Calu3 (cell line): ENCODE measurements at regions not wholly inside any gene's neighbourhood (a gene's known extent, or its start where the extent isn't known, plus 50 kb on each side); places are given as distances from the start of the nearest gene placed in this dataset.
"Not testable (repeated sequence)": the region's sequence is repeated elsewhere in the genome, so short reads cannot be mapped to it uniquely, and the experiment has no call there.

Experiments used
- BruUV-seq: library from RNA; stranded (reverse); fragments of 400-500 nt; replicated peaks from 2 replicates; lab custom pipeline; 2021; lab: Mats Ljungman, UMichigan
- CTCF ChIA-PET: fragments of 300-600 bp; sonication (Branson Sonifier 250); formaldehyde crosslinking; loops from one replicate; lab custom pipeline; 2022; ENCODE audit warnings: antibody characterized with exemption; lab: Charles Lee
- DNase-seq: peaks from one replicate; pipeline ENCODE4 v3.0.0; 2022
- H3K27ac Mint-ChIP-seq: one replicate; pipeline ENCODE4 v1.8.0; 2022; ENCODE audit warnings: mixed read lengths; ENCODE audit not compliant: unreplicated experiment
- H3K27me3 Mint-ChIP-seq: one replicate; pipeline ENCODE4 v1.8.0; 2022; ENCODE audit warnings: mixed read lengths; ENCODE audit not compliant: unreplicated experiment
- H3K36me3 Mint-ChIP-seq: one replicate; pipeline ENCODE4 v1.8.0; 2022; ENCODE audit warnings: mild to moderate bottlenecking, moderate library complexity, mixed read lengths; ENCODE audit not compliant: insufficient read depth, unreplicated experiment
- H3K4me1 Mint-ChIP-seq: one replicate; pipeline ENCODE4 v1.8.0; 2022; ENCODE audit warnings: mild to moderate bottlenecking, low read depth, mixed read lengths; ENCODE audit not compliant: unreplicated experiment
- H3K4me3 Mint-ChIP-seq: one replicate; pipeline ENCODE4 v1.8.0; 2022; ENCODE audit warnings: mild to moderate bottlenecking, low read depth, moderate library complexity, mixed read lengths; ENCODE audit not compliant: unreplicated experiment
- H3K9me3 Mint-ChIP-seq: one replicate; pipeline ENCODE4 v1.8.0; 2022; ENCODE audit warnings: low read depth, mixed read lengths; ENCODE audit not compliant: unreplicated experiment
- intact Hi-C: fragments of 100-400 bp; cut with micrococcal nuclease; formaldehyde crosslinking; loops from one replicate; pipeline ENCODE4 v1.10.0; 2022; ENCODE audit not compliant: unreplicated experiment
- TF ChIP-seq, protein P1 (sequence below): fragments of 200-600 bp; IDR thresholded peaks from one replicate; pipeline ENCODE4 v1.8.0; 2022; ENCODE audit warnings: antibody characterized with exemption; ENCODE audit not compliant: unreplicated experiment

DNA sequence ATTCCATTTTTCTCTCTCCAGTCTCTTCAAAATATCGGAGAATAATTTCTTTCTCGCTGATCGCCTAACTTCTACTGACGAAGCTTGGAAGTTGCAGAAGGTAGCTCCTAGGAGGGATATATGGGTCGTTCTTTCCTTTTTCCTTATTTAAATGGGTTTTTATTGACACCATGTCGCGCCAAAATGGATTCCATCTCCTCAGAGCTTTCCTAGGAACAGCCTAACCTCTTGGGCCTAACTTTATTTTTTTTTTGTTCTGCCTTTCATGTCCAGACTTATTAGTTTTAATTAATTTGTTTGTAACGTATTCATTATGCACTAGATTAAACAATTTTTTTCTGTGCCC, 92.0 kb upstream of the XIST start:
- DNase-seq = no peak
- CTCF ChIA-PET = no interaction called here
- intact Hi-C loops = no loop called here
- H3K9me3 Mint-ChIP-seq = no peaks in the 10 kb centered on the region
- H3K27me3 Mint-ChIP-seq = no peaks in the 10 kb centered on the region
- no TSS peak for BruUV-seq
- peak overlapping the region; percentile 69 for H3K4me3 Mint-ChIP-seq
- peaks cover 36% of the 10 kb centered on the region for H3K36me3 Mint-ChIP-seq
- peak overlapping the region; percentile 88 for H3K27ac Mint-ChIP-seq
- H3K4me1 Mint-ChIP-seq = no peaks in the 10 kb centered on the region
- TF ChIP-seq, protein P1, sequence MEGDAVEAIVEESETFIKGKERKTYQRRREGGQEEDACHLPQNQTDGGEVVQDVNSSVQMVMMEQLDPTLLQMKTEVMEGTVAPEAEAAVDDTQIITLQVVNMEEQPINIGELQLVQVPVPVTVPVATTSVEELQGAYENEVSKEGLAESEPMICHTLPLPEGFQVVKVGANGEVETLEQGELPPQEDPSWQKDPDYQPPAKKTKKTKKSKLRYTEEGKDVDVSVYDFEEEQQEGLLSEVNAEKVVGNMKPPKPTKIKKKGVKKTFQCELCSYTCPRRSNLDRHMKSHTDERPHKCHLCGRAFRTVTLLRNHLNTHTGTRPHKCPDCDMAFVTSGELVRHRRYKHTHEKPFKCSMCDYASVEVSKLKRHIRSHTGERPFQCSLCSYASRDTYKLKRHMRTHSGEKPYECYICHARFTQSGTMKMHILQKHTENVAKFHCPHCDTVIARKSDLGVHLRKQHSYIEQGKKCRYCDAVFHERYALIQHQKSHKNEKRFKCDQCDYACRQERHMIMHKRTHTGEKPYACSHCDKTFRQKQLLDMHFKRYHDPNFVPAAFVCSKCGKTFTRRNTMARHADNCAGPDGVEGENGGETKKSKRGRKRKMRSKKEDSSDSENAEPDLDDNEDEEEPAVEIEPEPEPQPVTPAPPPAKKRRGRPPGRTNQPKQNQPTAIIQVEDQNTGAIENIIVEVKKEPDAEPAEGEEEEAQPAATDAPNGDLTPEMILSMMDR = no peak

DNA sequence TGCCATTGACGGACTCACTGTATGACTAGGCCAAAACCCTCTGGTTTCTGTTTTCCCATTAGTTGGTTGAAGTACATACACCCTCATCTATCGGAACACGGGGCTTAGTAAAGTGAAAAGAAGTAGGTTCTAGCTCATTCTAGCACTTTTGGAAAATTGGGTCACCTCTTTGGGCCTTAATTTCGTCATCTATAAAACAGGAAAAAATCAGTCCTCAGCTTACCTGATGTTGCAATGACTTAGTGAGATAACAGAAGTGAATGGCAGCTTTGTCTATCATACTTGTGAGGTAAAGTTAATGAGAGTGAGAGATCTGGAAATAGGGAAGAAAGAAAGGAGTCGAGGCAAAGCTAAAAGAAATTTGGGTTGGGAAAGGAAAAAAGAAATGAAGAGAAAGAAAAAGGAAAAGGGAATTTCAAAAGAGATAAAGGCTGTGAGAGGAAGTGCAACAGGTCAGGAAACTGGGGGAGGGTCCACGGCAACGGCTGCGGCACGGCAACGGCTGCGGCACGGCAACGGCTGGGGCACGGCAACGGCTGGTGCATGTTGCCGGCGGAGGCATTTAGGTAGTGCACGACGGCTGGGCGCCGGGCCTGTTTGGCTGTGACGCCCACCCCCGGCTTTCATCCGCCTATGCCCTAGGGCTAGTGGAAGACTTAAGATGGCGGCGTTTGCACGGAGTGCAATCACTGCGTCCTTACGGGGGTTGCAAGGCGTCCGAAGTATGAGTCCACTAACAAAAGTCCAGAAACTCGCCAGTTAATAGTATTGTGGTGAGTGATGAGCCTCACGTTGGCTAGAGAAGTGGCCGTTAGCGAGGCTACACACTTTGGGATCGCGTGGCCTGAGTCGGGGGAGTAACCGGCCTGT, 91.4 kb upstream of the XIST start:
- Mint-ChIP-seq H3K4me1 (no peaks in the 10 kb centered on the region), H3K27ac (peak overlapping the region; percentile 88), H3K36me3 (peaks cover 30% of the 10 kb centered on the region), H3K4me3 (peak overlapping the region; percentile 69), H3K27me3 (no peaks in the 10 kb centered on the region), H3K9me3 (no peaks in the 10 kb centered on the region)
- TF ChIP-seq, protein P1 = no peak
- DNase-seq = peak; percentile 88
- CTCF ChIA-PET = no interaction called here
- intact Hi-C loops = no loop called here
- no TSS peak for BruUV-seq

DNA sequence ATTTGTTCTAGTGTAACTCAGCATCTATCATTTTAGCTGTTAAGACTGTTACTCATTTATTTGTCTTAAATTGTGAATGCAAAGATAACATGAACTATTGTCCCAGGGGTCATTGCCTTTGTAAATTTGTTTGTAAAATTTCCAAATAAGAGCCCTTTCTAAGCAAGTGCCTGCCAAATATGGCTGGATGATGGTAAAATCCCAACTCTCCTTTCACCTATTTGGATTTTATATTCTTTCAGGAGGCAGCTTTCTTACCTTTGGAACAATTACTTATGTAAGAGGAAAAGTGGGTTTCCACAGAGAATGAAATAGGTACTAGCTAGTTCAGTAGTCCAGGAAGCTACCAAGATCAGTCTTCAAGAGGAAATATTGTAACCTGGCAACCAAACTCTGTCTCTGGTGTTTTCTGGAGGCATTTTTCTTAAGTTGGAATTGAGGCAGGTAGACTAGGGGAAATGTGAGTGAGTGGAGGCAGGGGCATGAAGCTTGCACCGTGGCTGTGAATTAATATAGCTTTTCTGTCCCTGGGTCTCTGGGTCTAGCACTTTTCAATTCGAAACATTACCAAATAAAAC, 88.5 kb upstream of the XIST start:
- H3K9me3 Mint-ChIP-seq = no peaks in the 10 kb centered on the region
- H3K27ac Mint-ChIP-seq = no peak overlapping the region
- no peaks in the 10 kb centered on the region for H3K4me1 Mint-ChIP-seq
- no peaks in the 10 kb centered on the region for H3K27me3 Mint-ChIP-seq
- DNase-seq = no peak
- intact Hi-C loops = no loop called here
- CTCF ChIA-PET = interaction anchor here (0.6 kb wide), 1 partner anchor 507 kb away, joined by 6 read pairs; no protein-coding TSS in a partner anchor
- peaks cover 25% of the 10 kb centered on the region for H3K36me3 Mint-ChIP-seq
- TF ChIP-seq, protein P1 = no peak
- BruUV-seq = no TSS peak
- H3K4me3 Mint-ChIP-seq = no peak overlapping the region

DNA sequence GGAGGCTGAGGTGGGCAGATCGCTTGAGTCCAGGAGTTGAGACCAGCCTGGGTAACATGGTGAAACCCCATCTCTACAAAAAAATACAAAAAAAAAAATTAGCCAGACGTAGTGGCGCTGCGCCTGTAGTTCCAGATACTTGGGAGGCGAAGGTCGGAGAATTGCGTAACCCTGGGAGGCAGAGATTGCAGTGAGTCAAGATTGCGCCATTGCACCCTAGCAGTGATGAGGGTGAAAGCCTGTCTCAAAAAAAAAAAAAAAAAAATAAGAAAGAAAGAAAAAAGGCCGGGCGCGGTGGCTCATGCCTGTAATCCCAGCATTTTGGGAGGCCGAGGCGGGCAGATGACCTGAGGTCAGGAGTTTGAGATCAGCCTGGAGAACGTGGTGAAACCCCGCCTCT, 85.3 kb upstream of the XIST start:
- intact Hi-C loops = not testable (repeated sequence)

More for the DNA sequence above, 85.3 kb upstream of the XIST start:
- H3K9me3 Mint-ChIP-seq, H3K4me3 Mint-ChIP-seq, BruUV-seq, H3K4me1 Mint-ChIP-seq, H3K36me3 Mint-ChIP-seq, H3K27ac Mint-ChIP-seq, H3K27me3 Mint-ChIP-seq: not testable (repeated sequence)
- DNase-seq = peak; percentile 62
- CTCF ChIA-PET = interaction anchor here (0.6 kb wide), 1 partner anchor 19 kb away, joined by 4 read pairs; no protein-coding TSS in a partner anchor
